Mammary epithelial cell (primary cell): ENCODE measurements at regions not wholly inside any gene's neighbourhood (a gene's known extent, or its start where the extent isn't known, plus 50 kb on each side); places are given as distances from the start of the nearest gene placed in this dataset.
"Not testable (repeated sequence)": the region's sequence is repeated elsewhere in the genome, so short reads cannot be mapped to it uniquely, and the experiment has no call there.

Experiments used
- EZH2 ChIP-seq: IDR thresholded peaks from 2 replicates; pipeline ENCODE4 v1.6.1; 2012; ENCODE audit warnings: low read length, inconsistent platforms, borderline replicate concordance
- TF ChIP-seq, protein P1 (sequence below), 2 donors: IDR thresholded peaks in 1 of 2; conservative IDR thresholded peaks in 1 of 2; 2 replicates each; pipeline ENCODE4 v1.5.1; 2011 to 2012; ENCODE audit warnings: inconsistent platforms in 2 of 2, low read length in 2 of 2, mild to moderate bottlenecking in 2 of 2, control low read depth in 1 of 2, low read depth in 1 of 2; ENCODE audit not compliant: insufficient read depth in 1 of 2; ENCODE audit errors: extremely low read depth in 1 of 2

DNA sequence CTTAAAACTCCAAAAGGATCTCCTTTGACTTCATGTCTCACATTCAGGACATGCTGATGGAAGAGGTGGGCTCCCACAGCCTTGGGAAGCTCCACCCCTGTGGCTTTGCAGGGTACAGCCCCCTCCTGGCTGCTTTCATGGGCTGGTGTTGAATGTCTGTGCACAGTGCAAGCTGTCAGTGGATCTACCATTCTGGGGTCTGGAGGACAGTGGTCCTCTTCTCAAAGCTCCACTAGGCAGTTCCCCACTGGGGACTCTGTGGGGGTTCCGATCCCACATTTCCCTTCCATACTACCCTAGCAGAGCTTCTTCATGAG, 150.2 kb upstream of the FBXL17 start:
- TF ChIP-seq, protein P1, sequence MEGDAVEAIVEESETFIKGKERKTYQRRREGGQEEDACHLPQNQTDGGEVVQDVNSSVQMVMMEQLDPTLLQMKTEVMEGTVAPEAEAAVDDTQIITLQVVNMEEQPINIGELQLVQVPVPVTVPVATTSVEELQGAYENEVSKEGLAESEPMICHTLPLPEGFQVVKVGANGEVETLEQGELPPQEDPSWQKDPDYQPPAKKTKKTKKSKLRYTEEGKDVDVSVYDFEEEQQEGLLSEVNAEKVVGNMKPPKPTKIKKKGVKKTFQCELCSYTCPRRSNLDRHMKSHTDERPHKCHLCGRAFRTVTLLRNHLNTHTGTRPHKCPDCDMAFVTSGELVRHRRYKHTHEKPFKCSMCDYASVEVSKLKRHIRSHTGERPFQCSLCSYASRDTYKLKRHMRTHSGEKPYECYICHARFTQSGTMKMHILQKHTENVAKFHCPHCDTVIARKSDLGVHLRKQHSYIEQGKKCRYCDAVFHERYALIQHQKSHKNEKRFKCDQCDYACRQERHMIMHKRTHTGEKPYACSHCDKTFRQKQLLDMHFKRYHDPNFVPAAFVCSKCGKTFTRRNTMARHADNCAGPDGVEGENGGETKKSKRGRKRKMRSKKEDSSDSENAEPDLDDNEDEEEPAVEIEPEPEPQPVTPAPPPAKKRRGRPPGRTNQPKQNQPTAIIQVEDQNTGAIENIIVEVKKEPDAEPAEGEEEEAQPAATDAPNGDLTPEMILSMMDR (conservative IDR thresholded peaks at IDR 0.05 in 1 of 2, IDR thresholded peaks at IDR 0.05 in 1 of 2; ENCODE audit: extremely low read depth in 1 of 2, insufficient read depth in 1 of 2, low read depth in 1 of 2, low read length in 2 of 2): not testable (repeated sequence)
- TF ChIP-seq EZH2: not testable (repeated sequence)
